PC-3 (cell line): ENCODE measurements at regions not wholly inside any gene's neighbourhood (a gene's known extent, or its start where the extent isn't known, plus 50 kb on each side); places are given as distances from the start of the nearest gene placed in this dataset.

ENCODE experiments used
- ATAC-seq: fragments of 200-7000 bp; cut with Tn5 transposase; 2 replicates; pipeline ENCODE4 v1.9.1; 2020; ENCODE audit warnings: mild to moderate bottlenecking, moderate library complexity
- BruUV-seq: library from RNA; stranded (reverse); fragments of 400-500 nt; replicated peaks from 2 replicates; lab custom pipeline; 2021; lab: Mats Ljungman, UMichigan
- CTCF ChIA-PET: fragments of 300-600 bp; sonication (Branson Sonifier 250); formaldehyde crosslinking; loops from one replicate; lab custom pipeline; 2022; ENCODE audit warnings: antibody characterized with exemption; lab: Charles Lee
- POLR2A ChIA-PET: fragments of 300-600 bp; sonication (Branson Sonifier 250); formaldehyde crosslinking; loops from one replicate; lab custom pipeline; 2022; ENCODE audit warnings: antibody characterized with exemption; ENCODE audit not compliant: unreplicated experiment; lab: Charles Lee
- DNase-seq: peaks from one replicate; pipeline ENCODE4 v3.0.0-alpha.2; 2015
- H2AFZ ChIP-seq: fragments of 300-600 bp; sonication (generic); 2 replicates; pipeline ENCODE4 v1.6.0; 2016; ENCODE audit warnings: antibody characterized with exemption, low read length
- H3F3A ChIP-seq: fragments of 300-600 bp; sonication (generic); one replicate; pipeline ENCODE4 v1.6.0; 2017; ENCODE audit warnings: antibody characterized with exemption, low read length, control low read depth, mild to moderate bottlenecking; ENCODE audit not compliant: unreplicated experiment
- H3K27ac ChIP-seq: fragments of 300-600 bp; sonication (generic); 2 replicates; pipeline ENCODE4 v1.5.1; 2016; ENCODE audit warnings: mild to moderate bottlenecking, low read length
- H3K27me3 ChIP-seq: fragments of 300-600 bp; sonication (generic); 2 replicates; pipeline ENCODE4 v1.6.1; 2016; ENCODE audit warnings: low read length, mixed read lengths
- H3K36me3 ChIP-seq: fragments of 300-600 bp; sonication (generic); 2 replicates; pipeline ENCODE4 v1.6.1; 2016; ENCODE audit warnings: low read depth, mixed run types, low read length, mixed read lengths
- H3K4me1 ChIP-seq: fragments of 300-600 bp; sonication (generic); 2 replicates; pipeline ENCODE4 v1.5.1; 2016; ENCODE audit warnings: low read length; ENCODE audit not compliant: insufficient read depth
- H3K4me2 ChIP-seq: fragments of 300-600 bp; sonication (generic); 2 replicates; pipeline ENCODE4 v1.6.0; 2016; ENCODE audit warnings: low read length
- H3K4me3 ChIP-seq: fragments of 300-600 bp; sonication (generic); 2 replicates; pipeline ENCODE4 v1.5.1; 2016; ENCODE audit warnings: mild to moderate bottlenecking, low read length, mixed read lengths
- H3K79me2 ChIP-seq: fragments of 300-600 bp; sonication (generic); 2 replicates; pipeline ENCODE4 v1.6.1; 2017; ENCODE audit warnings: low read length, mixed read lengths
- H3K9ac ChIP-seq: fragments of 300-600 bp; sonication (generic); 2 replicates; pipeline ENCODE4 v1.6.0; 2016; ENCODE audit warnings: mild to moderate bottlenecking, low read length
- H3K9me2 ChIP-seq: fragments of 300-600 bp; sonication (generic); replicated peaks from 2 replicates; pipeline ENCODE4 v1.6.1; 2016; ENCODE audit warnings: mixed run types, low read length, mixed read lengths
- H3K9me3 ChIP-seq: fragments of 300-600 bp; sonication (generic); 2 replicates; pipeline ENCODE4 v1.6.1; 2016; ENCODE audit warnings: low read length, mixed read lengths
- H4K20me1 ChIP-seq: fragments of 300-600 bp; sonication (generic); 2 replicates; pipeline ENCODE4 v1.6.1; 2016; ENCODE audit warnings: low read length, mixed read lengths
- EZH2 ChIP-seq: fragments of 300-600 bp; sonication (generic); IDR thresholded peaks from one replicate; pipeline ENCODE4 v1.6.1; 2017; ENCODE audit warnings: antibody characterized with exemption, mild to moderate bottlenecking, low read length; ENCODE audit not compliant: unreplicated experiment
- EZH2phosphoT487 ChIP-seq: fragments of 300-600 bp; sonication (generic); IDR thresholded peaks from 2 replicates; pipeline ENCODE4 v1.6.1; 2018; ENCODE audit warnings: mild to moderate bottlenecking, antibody characterized with exemption, low read length, borderline replicate concordance
- intact Hi-C: fragments of 100-400 bp; cut with micrococcal nuclease; formaldehyde crosslinking; loops from 2 replicates; pipeline ENCODE4 v1.9.0; 2023
- TF ChIP-seq, protein P1 (sequence below): fragments of 300-600 bp; sonication (generic); conservative IDR thresholded peaks from 2 replicates; pipeline ENCODE4 v1.5.1; 2017; ENCODE audit warnings: antibody characterized with exemption, low read depth, mild to moderate bottlenecking, low read length

DNA sequence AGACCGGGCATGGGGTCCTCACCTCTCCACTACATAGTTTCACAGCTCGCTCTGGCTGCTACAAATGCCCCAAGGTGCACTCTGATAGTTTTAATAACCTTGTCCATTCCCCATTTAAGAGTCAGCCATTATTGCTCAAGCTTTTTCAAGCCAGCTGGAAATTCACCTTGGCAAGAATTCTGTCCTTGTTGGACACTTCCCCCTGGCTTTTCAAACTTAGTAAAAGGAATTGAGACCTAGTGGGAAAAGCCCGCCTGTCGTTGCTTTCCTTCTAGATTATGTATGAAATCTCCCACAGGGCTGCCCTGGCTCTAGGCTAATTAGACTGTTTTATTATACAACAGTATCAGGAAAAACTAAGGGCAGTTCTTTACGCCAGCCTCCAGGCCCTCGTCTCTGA is 293.7 kb upstream of the GADL1 start:
- DNase-seq (no peak), ATAC-seq (no peak)
- no peak overlapping the region for H3K4me2 ChIP-seq
- POLR2A ChIA-PET, result no interaction called here
- H3K9me3 ChIP-seq, result no peaks in the 10 kb centered on the region
- BruUV-seq, result no TSS peak
- H4K20me1 ChIP-seq, result no peaks in the 10 kb centered on the region
- no peaks in the 10 kb centered on the region for H3K79me2 ChIP-seq
- no peak overlapping the region for H3K27ac ChIP-seq
- no peaks in the 10 kb centered on the region for H3K27me3 ChIP-seq
- CTCF ChIA-PET, result no interaction called here
- intact Hi-C loops, result no loop called here
- TF ChIP-seq EZH2 (no peak), EZH2phosphoT487 (no peak)
- TF ChIP-seq, protein P1, sequence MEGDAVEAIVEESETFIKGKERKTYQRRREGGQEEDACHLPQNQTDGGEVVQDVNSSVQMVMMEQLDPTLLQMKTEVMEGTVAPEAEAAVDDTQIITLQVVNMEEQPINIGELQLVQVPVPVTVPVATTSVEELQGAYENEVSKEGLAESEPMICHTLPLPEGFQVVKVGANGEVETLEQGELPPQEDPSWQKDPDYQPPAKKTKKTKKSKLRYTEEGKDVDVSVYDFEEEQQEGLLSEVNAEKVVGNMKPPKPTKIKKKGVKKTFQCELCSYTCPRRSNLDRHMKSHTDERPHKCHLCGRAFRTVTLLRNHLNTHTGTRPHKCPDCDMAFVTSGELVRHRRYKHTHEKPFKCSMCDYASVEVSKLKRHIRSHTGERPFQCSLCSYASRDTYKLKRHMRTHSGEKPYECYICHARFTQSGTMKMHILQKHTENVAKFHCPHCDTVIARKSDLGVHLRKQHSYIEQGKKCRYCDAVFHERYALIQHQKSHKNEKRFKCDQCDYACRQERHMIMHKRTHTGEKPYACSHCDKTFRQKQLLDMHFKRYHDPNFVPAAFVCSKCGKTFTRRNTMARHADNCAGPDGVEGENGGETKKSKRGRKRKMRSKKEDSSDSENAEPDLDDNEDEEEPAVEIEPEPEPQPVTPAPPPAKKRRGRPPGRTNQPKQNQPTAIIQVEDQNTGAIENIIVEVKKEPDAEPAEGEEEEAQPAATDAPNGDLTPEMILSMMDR, result no peak
- H3K4me1 ChIP-seq, result no peaks in the 10 kb centered on the region
- no peaks in the 10 kb centered on the region for H3F3A ChIP-seq
- H3K9me2 ChIP-seq, result no peaks in the 10 kb centered on the region; the same call in 1 of the 2 replicates
- H2AFZ ChIP-seq, result no peak overlapping the region
- H3K36me3 ChIP-seq, result no peaks in the 10 kb centered on the region
- no peak overlapping the region for H3K4me3 ChIP-seq
- H3K9ac ChIP-seq, result no peak overlapping the region

DNA sequence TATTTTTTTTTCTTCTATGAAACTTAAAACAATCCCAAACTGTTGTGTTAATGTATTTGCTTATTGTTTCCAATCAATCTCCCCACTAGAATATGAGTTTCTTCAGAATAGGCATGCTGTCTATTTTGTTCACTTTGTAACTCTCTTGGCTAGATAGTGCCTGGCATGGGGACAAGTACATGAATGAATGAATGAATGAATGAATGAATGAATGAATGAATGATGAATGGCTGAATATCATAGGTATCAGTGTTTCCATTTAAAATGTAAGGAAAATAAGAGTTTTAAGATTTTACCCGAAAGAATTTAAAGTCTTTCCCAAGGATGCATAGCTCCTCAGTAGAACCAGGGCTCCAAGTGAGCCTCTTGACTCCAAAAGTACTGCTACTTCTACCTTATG is 294.9 kb upstream of the GADL1 start:
- Histone ChIP-seq H3K4me3 (no peak overlapping the region), H2AFZ (no peak overlapping the region), H3K27ac (no peak overlapping the region), H3K4me1 (no peaks in the 10 kb centered on the region), H3F3A (no peaks in the 10 kb centered on the region), H3K27me3 (no peaks in the 10 kb centered on the region), H3K9ac (no peak overlapping the region), H3K79me2 (no peaks in the 10 kb centered on the region), H3K4me2 (no peak overlapping the region), H4K20me1 (no peaks in the 10 kb centered on the region), H3K36me3 (no peaks in the 10 kb centered on the region), H3K9me3 (no peaks in the 10 kb centered on the region), H3K9me2 (no peaks in the 10 kb centered on the region; the same call in 1 of the 2 replicates)
- intact Hi-C loops, result no loop called here
- ATAC-seq (no peak), DNase-seq (no peak)
- POLR2A ChIA-PET, result no interaction called here
- BruUV-seq, result no TSS peak
- TF ChIP-seq, protein P1, result no peak
- no peak for TF ChIP-seq EZH2phosphoT487
- no peak for TF ChIP-seq EZH2
- CTCF ChIA-PET, result no interaction called here

DNA sequence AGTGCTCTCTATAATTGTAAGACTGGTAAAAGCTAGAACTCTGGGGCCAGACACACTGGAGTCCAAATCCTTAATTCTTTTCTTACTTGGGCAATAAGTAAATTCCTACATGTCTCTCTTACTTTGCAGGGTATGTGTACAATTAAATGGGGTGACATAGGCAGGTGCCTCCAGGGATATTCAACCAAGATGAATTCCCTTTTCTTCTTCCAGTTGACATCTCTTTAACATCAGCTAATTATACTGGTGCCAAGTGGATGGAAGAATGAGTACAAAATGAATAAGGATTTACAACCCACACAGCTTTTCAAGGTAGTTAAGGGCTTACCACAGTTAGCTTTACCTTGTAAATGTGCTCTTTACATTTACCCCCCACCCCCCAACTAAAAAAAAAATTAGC is 295.5 kb upstream of the GADL1 start:
- H3K4me1 ChIP-seq, result no peaks in the 10 kb centered on the region
- POLR2A ChIA-PET, result interaction anchor here (0.5 kb wide), 1 partner anchor 345 kb away, joined by 4 read pairs; no protein-coding TSS in a partner anchor
- no peaks in the 10 kb centered on the region for H3F3A ChIP-seq
- TF ChIP-seq, protein P1, result no peak
- TF ChIP-seq EZH2, result no peak
- no peaks in the 10 kb centered on the region; the same call in 1 of the 2 replicates for H3K9me2 ChIP-seq
- intact Hi-C loops, result no loop called here
- no peaks in the 10 kb centered on the region for H3K27me3 ChIP-seq
- CTCF ChIA-PET, result no interaction called here
- H2AFZ ChIP-seq, result no peak overlapping the region
- no peak overlapping the region for H3K4me2 ChIP-seq
- no peaks in the 10 kb centered on the region for H3K9me3 ChIP-seq
- BruUV-seq, result no TSS peak
- ATAC-seq (no peak), DNase-seq (no peak)
- H4K20me1 ChIP-seq, result no peaks in the 10 kb centered on the region
- no peaks in the 10 kb centered on the region for H3K79me2 ChIP-seq
- H3K27ac ChIP-seq, result no peak overlapping the region
- H3K36me3 ChIP-seq, result no peaks in the 10 kb centered on the region
- H3K4me3 ChIP-seq, result no peak overlapping the region
- H3K9ac ChIP-seq, result no peak overlapping the region
